A172 (cell line): ENCODE measurements at regions not wholly inside any gene's neighbourhood (a gene's known extent, or its start where the extent isn't known, plus 50 kb on each side); places are given as distances from the start of the nearest gene placed in this dataset.
"Not testable (repeated sequence)": the region's sequence is repeated elsewhere in the genome, so short reads cannot be mapped to it uniquely, and the experiment has no call there.

ENCODE experiments used
- DNase-seq: peaks from one replicate; pipeline ENCODE4 v3.0.0-alpha.2; 2015; ENCODE audit warnings: low spot score

DNA sequence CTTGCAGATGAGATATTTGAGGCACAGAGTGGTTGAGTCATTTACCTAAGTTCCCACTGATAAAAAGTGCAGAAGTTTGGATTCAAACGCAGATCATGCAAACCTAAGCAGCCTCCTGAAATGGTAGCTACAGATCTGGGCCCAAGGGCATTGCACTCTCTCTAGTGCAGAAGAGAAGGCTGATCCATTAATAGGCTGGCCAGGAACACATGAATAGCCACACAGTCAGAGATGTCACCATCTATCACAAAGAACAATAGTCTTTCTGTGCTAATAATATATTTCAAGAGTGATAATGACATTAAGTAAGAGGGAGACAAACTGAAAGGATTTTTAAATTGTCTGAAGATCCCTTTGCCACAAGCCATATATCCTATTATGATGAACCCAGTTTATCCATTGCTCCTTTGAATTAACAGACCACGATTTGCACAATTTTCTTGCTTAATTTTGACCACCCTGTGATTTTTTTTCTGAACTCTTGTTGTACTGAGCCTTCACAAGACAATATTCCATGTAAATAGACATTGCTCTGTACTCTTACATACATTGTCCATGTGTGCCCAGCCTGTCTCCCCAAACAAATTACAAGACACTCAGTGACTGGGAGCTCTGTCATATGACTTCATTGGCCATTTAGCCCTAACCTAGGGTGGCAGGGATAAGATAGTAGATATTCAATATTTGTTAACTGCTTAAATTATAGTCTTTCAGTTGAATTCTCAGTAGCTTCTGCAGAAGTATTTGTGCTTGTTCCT lies 112.4 kb upstream of the RBPJ start:
- DNase-seq: no peak

DNA sequence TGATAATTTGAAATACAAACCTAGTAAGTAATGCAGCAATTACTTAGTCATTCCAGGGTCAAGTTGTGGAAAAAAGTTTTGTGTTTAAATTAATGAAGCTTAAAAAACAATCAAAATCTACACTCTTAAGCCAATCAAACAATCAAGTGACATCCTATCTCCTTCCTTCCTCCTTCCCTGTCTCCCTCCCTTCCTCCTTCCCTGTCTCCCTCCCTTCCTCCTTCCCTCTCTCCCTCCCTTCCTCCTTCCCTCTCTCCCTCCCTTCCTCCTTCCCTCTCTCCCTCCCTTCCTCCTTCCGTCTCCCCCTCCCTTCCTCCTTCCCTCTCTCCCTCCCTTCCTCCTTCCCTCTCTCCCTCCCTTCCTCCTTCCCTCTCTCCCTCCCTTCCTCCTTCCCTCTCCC lies 111.4 kb upstream of the RBPJ start:
- DNase-seq: not testable (repeated sequence)

DNA sequence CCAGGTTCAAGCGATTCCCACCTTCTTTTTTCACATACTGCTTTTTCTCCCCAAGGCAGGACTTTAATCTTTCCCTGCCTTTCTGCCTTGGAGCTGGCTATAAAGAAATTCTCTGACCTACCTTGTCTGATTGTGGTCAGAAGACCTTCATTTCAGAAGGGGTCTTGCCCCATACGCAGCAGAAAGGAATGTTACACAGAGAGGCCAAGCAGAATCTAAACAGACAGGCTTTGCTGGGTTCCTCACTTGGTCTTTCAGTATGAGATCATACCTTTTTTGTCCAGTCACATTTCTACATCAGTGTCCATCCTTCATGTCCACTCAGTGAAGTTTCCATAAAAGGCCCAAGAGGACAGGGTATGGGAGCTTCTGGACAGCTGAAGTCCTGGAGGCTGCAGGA lies 108.3 kb upstream of the RBPJ start:
- DNase-seq: no peak

DNA sequence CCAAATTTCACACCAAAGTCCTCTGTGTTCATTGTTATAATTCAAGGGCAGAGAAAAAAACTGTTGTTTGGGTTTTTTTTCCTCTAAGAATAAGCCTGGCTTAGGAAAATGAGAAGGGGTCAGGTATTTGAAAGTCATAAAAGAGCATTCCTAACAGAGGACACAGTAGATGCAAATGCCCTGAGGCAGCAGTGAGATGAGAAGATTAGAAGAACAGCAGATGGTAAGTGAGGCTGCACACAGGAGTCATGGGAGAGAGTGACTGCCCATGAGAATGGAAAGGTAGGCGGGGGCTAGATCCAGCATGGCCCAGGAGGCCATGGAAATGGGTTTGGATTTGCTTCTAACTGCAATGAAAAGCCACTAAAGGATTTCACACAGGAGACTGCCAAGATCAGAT lies 107.5 kb upstream of the RBPJ start:
- DNase-seq: no peak

DNA sequence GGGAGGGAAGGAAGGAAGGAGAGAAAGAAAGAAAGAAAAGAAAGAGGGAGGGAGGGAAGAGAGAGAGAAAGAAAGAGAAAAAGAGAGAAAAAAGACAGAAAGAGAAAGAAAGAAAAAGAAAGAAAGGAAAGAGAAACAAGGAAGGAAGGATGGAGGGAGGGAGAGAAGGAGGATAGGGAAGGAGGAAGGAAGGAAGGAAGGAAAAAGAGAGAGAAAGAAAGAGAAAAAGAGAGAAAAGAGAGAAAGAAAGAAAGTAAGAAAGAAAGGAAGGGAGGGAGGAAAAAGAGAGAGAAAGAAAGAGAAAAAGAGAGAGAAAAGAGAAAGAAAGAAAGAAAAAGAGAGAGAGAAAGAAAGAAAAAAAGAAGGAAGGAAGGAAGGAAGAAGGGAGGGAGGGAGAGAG lies 105.8 kb upstream of the RBPJ start:
- no peak for DNase-seq

DNA sequence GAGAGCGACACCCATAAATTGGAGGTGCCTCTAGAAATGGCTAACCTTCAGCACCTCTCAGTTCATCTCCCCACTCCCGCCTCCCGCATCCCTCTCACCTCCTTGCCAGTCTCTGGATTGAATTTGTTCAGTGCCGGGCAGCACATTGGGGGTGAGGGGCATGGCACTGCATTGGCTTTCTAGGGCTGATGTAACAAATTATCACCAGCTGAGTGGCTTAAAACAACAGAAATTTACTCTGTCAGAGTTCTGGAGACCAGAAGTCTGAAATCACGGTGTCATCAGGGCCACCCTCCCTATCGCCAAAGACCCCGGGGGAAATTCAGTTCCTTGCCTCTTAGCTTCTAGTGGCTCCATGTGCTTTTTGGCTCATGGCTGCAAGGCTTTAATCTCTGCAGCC lies 105.1 kb upstream of the RBPJ start:
- no peak for DNase-seq

DNA sequence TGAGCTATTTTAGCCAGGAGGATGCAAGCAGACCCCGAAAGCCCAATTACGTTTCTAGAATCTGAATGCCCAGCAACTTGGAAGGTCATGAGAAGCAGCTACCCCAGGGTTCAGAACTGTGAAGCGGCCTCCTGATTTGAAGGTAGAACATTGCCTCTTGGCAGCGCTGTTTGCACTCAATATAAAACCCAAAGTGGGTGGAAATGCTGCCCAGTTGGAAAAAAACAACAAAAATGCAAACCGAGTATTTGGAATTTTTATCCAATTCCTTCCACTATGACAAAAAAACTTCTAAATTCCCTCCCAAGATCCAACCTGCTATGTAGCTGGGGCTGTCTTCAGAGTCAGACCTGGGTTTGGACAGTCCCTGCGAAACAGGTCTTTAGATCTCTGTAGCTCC lies 103.3 kb upstream of the RBPJ start:
- no peak for DNase-seq

- DNase-seq: no peak
These were observed 102.7 kb upstream of the RBPJ start for GRCh38 chr4:26217961-26218676.

DNA sequence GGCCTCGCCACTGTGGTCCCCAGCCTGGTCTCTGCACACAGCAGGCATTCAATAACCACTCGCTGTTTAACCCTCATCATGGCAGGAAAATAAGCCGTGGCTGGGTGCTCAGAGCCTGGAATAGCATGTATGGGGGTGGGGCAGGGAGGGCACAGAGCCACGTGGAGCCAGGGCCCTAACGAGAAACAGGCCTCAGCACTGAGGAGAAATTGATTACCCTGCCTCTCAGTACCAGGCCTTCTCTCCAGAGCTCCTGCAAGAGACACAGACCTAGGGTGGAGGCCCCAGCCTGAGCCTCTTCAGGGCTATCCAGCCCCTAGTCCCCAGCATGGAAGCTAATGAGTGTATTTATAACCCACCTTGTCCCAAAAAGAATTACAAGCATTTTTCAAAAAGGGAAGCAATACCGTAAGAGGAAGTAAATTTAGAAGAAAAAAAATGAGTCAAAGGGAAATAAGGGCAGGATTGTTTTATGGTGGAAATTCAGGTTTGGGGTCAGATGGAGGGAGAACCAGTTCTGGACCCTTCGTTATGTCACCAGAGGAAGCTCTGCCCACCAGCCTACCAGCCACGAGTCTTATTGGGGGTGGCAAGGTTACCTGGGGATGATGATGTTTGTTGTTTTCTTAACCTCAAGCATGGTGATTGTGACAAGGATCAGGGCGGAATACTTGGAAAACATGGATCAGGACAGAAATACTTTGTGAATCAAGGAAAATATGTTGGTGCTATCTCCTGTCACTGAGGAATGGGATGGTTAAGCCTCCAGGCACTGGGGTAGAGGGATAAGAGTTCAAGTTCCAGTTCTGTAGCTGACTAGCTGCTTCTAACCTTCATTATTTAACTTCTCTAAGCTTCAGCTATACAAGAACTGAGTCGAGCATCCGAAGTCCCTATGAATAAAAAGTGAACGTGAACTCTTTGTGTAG lies 101.9 kb upstream of the RBPJ start:
- DNase-seq: no peak

GRCh38 chr4:26220696-26221095 lies 100.1 kb upstream of the RBPJ start:
- peak; percentile 40 for DNase-seq

DNA sequence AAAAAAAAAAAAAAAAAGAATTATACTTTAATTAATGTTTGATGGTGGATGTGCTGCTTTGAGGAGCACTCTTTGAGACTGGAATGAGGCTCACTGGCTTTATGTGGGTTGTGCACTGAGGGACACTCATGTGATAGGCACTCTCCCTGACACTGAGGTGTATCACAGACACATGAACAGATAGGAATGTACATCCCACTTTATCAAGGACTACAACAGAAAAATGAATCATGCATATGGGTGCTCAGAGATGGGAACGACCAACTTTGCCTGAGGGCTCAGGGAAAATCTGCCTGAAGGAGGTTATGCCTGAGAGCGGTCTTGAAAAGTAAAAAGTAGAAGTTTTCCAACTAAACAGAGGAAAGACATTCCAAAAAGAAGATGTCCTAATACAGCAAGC lies 97.7 kb upstream of the RBPJ start:
- DNase-seq: peak; percentile 58

DNA sequence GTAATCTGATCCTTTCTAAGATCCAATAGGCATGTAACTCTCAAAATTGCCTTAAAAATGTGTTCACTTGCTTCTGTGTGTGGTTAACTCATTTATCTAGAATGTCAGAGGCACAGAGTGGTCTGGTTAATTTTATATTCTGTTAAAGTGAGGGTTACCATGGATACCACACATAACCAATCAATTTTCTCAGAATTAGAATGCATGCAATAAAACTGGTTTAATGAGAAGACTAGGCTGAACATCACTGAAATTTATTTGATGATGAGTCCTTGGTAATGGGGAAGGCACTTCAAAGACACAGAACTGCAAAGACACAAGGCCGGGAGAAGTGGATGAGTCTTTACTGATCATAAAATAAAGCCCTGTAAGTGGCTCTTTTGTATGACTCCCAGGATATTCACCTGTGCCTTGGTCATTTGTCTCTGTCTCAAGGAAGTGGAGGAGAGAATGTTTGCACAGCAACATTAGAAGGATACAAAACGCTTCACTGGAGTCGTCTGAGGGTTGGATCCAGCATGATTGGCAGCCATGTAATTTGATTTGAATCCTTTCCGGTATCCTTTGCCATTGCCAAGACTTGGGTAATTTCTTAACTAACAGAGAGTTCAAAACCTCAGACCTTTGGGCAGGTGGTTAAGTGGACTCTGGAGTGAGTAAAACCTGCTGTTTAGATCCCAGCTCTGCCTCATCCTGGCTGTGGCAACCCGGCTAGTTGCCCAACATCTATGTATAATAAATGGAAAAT lies 94.0 kb upstream of the RBPJ start:
- no peak for DNase-seq

GRCh38 chr4:26227601-26228229 lies 93.1 kb upstream of the RBPJ start:
- DNase-seq: no peak

DNA sequence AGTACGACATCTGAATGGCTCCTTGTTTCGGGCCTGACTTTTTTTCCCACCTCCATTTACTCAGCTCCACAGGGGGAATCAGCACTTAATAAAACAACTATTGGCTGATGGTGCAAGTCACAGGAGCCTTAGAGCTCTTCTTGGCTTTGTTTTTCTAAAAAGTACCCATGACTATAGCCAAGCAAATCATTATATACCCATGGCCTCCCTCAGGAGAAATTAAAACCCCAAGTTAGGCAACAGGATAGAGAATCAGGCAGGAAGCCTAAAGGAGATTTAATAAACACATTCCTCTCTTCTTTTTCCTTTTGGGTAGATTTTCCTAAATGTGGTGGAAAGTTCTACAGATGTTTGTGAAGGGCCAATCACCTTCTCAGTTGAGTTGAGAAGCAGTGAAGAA lies 91.9 kb upstream of the RBPJ start:
- DNase-seq: no peak

GRCh38 chr4:26229974-26230373 lies 90.8 kb upstream of the RBPJ start:
- no peak for DNase-seq

DNA sequence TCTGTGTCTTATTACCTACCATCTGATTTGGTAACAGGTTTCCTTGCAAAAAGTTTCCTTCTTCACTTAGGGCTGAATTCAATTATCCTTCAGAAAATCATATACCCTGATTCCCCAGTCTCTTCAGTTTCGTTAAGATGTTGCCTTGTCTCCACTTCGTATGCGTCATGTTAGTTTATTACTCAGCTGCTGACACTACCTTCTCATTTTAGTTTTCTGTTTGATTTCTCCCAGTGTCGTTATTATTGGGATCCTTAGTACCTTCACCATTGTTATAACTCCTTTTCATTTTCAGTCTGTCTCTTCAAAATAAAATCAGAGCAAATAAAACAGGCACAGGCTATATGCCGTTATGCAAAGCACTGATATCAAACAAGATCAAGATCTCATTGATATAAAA lies 87.5 kb upstream of the RBPJ start:
- no peak for DNase-seq

DNA sequence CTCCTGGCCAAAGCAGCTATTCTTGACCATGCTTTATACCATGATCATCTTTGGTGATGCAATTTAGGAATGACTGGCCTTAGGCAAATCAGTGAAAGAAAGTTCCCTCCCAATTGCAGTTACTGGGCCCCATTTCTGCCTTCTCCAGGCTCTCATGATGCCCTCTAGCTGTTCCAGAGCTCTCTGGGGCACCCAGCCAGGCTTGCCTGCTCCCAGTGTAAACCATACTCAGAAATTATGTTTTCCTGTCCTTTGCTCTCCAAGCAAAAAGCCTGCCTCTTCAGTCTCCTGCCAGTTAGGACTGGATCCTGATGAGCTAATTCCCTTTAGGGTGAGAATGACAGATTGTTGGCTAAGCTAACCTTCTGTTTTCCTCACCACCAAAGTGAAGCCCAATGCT lies 85.3 kb upstream of the RBPJ start:
- DNase-seq: no peak

DNA sequence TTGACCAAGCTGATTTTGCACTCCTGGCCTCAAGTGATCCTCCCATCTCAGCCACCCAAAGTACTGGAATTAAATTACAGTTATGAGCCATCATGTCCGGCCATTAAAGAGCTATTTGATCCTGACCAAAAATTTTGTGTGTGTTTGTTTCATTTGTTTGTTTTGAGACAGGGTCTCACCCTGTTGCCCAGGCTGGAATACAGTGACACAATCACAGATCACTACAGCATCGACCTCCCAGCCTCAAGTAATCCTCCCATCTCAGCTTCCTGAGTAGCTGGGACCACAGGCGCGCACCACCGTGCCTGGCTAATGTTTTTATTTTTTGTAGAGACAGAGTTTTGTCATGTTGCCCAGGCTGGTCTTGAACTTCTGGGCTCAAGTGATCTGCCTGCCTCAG lies 82.9 kb upstream of the RBPJ start:
- no peak for DNase-seq

DNA sequence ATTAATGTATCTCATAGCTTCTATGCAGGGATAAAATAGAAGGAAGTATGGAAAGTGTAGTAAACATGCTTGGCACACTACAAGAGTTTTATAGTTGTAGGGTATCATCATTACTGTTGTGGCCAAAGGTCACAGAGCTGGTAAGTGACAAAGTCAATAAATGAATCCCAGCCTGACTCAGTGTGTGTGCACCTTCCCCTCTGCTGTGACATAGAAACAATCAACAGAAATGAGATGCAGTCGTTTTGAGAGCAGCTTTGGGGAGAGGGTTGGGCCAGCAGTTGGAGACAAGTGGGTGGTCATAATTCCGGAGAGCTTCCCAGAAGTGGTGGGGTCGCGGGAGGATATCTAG lies 82.4 kb upstream of the RBPJ start:
- no peak for DNase-seq

GRCh38 chr4:26238778-26239679 lies 81.8 kb upstream of the RBPJ start:
- no peak for DNase-seq
